ENCODE measurements at regions not wholly inside any gene's neighbourhood (a gene's known extent, or its start where the extent isn't known, plus 50 kb on each side); places are given as distances from the start of the nearest gene placed in this dataset.

DNA sequence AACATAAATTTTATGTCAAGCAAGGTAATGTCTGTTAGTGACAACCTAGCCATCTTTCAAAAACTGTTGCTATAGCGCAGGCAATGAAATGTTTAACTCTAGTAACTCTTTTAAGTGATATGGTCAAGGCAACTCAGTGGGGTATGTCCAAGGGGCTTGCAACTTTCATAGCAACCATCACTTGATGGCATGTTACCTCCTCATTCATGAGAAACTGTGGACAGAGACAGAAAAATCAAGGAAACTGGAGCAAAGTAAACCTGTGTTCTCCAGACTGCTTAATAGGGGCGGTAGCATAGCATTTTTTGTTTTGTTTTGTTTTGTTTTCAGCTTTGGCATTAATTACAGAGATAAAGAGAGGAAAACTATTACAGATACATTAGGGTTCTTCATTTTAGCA is 1456.8 kb upstream of the AGA start:
- Mint-ChIP-seq H3K36me3 (ENCODE audit: low read depth) (no peaks in the 10 kb centered on the region), H3K27me3 (no peaks in the 10 kb centered on the region), H3K4me3 (no peak overlapping the region), H3K9me3 (no peaks in the 10 kb centered on the region), H3K4me1 (no peaks in the 10 kb centered on the region), H3K27ac (no peak overlapping the region)
- no peak for ATAC-seq (replicated peaks)

DNA sequence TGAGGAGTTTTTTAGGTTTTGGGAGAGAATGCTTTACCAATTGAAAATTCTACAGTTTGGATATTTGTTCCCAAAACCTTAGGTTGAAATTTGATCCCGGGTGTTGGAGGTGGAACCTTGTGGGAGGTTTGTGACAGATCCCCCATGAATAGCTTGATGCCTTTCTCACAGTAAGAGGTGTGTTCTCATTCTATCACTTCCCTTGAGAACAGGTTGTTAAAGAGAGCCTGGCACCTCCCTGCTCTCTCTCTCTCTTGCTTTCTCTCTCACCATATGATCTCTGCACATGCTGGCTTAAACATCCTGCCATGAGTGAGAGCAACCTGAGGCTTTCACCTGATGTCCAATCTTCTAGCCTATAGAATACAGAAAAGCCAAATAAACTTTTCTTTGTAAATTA is 1475.5 kb upstream of the AGA start:
- Mint-ChIP-seq H3K4me3 (no peak overlapping the region), H3K4me1 (no peaks in the 10 kb centered on the region), H3K27me3 (no peaks in the 10 kb centered on the region), H3K27ac (no peak overlapping the region), H3K9me3 (no peaks in the 10 kb centered on the region), H3K36me3 (ENCODE audit: low read depth) (no peaks in the 10 kb centered on the region)
- no peak for ATAC-seq (replicated peaks)

DNA sequence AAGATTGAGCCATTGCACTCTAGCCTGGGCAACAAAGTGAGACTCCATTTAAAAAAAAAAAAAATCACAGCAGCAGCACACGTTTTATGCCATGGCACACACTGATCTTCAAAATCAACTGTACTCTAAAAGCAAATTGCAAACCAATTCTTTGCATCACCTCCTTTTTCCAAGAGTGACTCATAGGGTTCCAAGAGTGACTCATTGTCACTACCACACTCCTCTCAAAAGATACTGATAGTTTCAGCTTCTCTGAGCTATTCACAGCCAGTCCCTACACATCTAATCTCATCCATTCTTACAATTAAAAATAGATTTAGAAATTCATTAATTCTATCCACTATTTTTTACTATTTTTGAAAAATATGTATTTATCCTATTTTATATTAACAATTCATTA is 1494.9 kb upstream of the AGA start:
- Mint-ChIP-seq H3K4me1 (no peaks in the 10 kb centered on the region), H3K4me3 (no peak overlapping the region), H3K27ac (no peak overlapping the region), H3K36me3 (ENCODE audit: low read depth) (no peaks in the 10 kb centered on the region), H3K9me3 (peaks cover 8% of the 10 kb centered on the region), H3K27me3 (no peaks in the 10 kb centered on the region)
- peak; percentile 40 for ATAC-seq (replicated peaks)

DNA sequence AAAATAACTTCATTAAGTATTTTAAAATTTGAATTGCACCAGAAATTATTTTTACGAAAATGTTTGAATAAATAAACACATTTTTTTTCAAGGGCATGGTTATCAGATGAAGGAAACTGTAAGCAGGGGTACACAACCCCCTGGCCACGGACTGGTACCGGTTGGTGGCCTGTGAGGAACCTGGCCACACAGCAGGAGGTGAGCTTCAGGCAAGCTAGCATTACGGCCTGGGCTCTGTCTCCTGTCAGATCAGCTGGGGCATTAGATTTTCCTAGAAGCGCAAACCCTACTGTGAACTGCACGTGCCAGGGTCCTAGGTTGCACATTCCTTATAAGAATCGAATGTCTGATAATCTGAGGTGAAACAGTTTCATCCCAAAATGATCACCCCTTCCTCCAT is 1499.7 kb upstream of the AGA start:
- Mint-ChIP-seq H3K27me3 (no peaks in the 10 kb centered on the region), H3K27ac (no peak overlapping the region), H3K4me1 (no peaks in the 10 kb centered on the region), H3K4me3 (no peak overlapping the region), H3K36me3 (ENCODE audit: low read depth) (no peaks in the 10 kb centered on the region), H3K9me3 (peaks cover 12% of the 10 kb centered on the region)
- no peak for ATAC-seq (replicated peaks)

DNA sequence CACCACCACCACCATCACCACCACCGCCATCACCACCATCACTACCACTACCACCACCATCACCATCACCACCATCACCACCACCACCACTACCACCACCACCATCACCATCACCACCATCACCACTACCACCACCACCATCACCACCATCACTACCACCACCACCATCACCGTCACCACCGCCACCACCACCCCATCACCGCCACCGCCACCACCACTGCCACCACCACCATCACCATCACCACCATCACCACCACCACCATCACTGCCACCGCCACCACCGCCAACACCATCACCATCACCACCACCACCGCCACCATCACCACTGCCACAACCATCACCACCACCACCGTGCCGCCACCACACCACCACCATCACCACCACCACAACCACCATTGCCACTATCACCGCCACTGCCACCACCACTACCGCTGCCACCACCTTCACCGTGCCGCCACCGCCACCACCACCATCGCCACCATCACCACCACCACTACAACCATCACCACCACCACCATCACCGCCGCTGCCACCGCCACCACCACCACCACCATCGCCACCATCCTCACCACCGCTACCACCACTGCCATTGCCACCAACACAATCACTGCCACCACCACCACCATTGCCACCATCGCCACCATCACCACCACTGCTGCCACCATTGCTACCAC is 1511.3 kb upstream of the AGA start:
- peaks cover 4% of the 10 kb centered on the region for H3K9me3 Mint-ChIP-seq
- H3K4me3 Mint-ChIP-seq, result no peak overlapping the region
- no peaks in the 10 kb centered on the region for H3K4me1 Mint-ChIP-seq
- no peak for ATAC-seq (replicated peaks)
- H3K27me3 Mint-ChIP-seq, result no peaks in the 10 kb centered on the region
- H3K36me3 Mint-ChIP-seq (ENCODE audit: low read depth), result no peaks in the 10 kb centered on the region
- no peak overlapping the region for H3K27ac Mint-ChIP-seq

DNA sequence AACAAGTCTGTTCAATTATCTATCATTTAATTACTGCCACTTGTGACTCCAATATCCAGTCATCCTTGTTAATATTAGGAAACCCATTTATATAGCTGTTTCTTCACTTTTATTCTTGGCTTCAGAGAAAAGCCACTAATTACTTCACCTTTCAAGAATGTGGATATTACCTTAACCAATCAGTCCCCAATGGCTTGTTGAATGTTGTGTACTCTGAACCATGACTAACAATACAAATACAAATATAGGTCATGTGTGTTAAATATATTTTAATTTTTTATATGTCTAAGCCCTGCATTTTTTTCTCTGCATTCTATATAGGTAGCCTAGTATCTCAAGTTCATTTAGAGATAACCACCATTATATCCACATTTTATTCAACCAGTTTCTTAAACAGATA is 1513.4 kb upstream of the AGA start:
- Mint-ChIP-seq H3K4me3 (no peak overlapping the region), H3K4me1 (no peaks in the 10 kb centered on the region)

DNA sequence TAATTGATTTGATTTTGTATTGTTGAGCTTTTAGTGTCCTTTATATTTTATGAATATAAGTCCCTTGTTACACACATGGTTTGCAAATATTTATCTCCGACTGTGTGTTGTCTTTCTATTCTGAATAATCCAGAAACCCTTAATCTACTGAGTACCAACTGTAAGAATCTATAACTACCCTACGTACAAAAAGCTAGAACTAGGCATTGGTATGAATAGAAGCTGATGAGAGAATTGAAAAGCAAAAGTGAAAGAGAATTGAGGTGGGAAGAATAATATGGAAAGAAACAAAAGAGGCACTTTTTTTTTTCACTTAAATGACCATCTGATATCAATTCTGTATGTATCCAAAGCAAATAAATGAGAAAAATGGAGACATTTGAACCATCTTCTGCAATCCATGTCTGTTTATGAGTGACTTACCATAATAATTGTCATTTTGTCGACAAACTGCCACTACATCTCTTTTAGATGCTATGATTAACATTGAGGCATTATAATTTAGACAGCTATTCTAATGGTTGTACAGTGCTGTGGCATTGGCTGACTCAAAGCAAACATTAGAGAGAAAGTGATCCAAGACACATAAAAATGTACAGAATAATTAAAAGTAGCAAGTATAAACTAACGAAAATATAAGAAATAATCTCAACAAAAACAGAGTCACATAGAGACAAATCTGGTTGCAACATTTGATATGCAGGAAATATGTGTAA is 1516.6 kb upstream of the AGA start:
- no peak for ATAC-seq (replicated peaks)
- Mint-ChIP-seq H3K36me3 (ENCODE audit: low read depth) (no peaks in the 10 kb centered on the region), H3K4me1 (no peaks in the 10 kb centered on the region), H3K9me3 (peaks cover 12% of the 10 kb centered on the region), H3K27ac (no peak overlapping the region), H3K4me3 (no peak overlapping the region), H3K27me3 (no peaks in the 10 kb centered on the region)

More for the DNA sequence above, 1513.4 kb upstream of the AGA start:
- Mint-ChIP-seq H3K27ac (no peak overlapping the region), H3K27me3 (no peaks in the 10 kb centered on the region), H3K36me3 (ENCODE audit: low read depth) (no peaks in the 10 kb centered on the region), H3K9me3 (peaks cover 4% of the 10 kb centered on the region)
- no peak for ATAC-seq (replicated peaks)

DNA sequence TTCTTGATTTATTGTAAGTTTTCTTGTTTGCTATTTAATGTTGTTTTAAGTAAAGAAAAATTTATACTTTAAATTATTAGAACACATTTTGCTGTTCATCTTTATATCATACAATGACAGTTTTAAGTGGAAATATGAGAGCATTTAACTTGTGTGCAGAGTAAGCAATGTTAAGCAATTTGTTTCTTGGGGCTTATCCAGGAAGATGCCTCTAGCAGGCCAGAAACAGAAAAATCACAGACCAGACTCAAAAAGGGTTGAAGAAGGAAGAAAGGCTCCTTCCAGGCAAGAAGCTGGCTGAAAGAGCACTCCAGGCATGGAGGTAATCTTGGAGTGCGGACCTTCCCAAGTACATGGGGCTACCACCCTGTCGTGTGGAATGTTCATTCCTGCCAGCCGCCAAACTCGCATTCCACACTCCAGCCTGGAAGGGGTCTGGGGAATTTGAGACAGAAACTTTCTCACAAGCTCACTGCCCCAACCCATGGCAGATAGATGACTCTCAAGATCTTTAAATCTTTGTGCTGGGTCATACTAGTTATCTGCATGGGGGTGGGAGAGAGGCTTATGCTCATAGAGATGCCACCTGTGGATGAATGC is 1521.3 kb upstream of the AGA start:
- Mint-ChIP-seq H3K36me3 (ENCODE audit: low read depth) (no peaks in the 10 kb centered on the region), H3K9me3 (peaks cover 20% of the 10 kb centered on the region), H3K4me3 (no peak overlapping the region), H3K27me3 (no peaks in the 10 kb centered on the region), H3K4me1 (no peaks in the 10 kb centered on the region), H3K27ac (no peak overlapping the region)
- no peak for ATAC-seq (replicated peaks)

GRCh38 chr4:178966644-178967043 is 1524.4 kb upstream of the AGA start:
- H3K9me3 Mint-ChIP-seq, result peaks cover 22% of the 10 kb centered on the region
- H3K27me3 Mint-ChIP-seq, result no peaks in the 10 kb centered on the region
- no peak overlapping the region for H3K4me3 Mint-ChIP-seq
- no peak overlapping the region for H3K27ac Mint-ChIP-seq
- H3K4me1 Mint-ChIP-seq, result no peaks in the 10 kb centered on the region
- no peak for ATAC-seq (replicated peaks)
- no peaks in the 10 kb centered on the region for H3K36me3 Mint-ChIP-seq (ENCODE audit: low read depth)

- no peaks in the 10 kb centered on the region for H3K4me1 Mint-ChIP-seq
- no peaks in the 10 kb centered on the region for H3K27me3 Mint-ChIP-seq
- H3K36me3 Mint-ChIP-seq (ENCODE audit: low read depth), result no peaks in the 10 kb centered on the region
- no peak overlapping the region for H3K4me3 Mint-ChIP-seq
- H3K9me3 Mint-ChIP-seq, result peaks cover 16% of the 10 kb centered on the region
- ATAC-seq (replicated peaks), result no peak
- no peak overlapping the region for H3K27ac Mint-ChIP-seq
Observed at GRCh38 chr4:178970433-178971140, 1528.3 kb upstream of the AGA start.

- H3K36me3 Mint-ChIP-seq (ENCODE audit: low read depth), result no peaks in the 10 kb centered on the region
- no peak for ATAC-seq (replicated peaks)
- no peaks in the 10 kb centered on the region for H3K27me3 Mint-ChIP-seq
- no peak overlapping the region for H3K27ac Mint-ChIP-seq
- peaks cover 3% of the 10 kb centered on the region for H3K9me3 Mint-ChIP-seq
- H3K4me1 Mint-ChIP-seq, result no peaks in the 10 kb centered on the region
- H3K4me3 Mint-ChIP-seq, result no peak overlapping the region
Observed at GRCh38 chr4:178976861-178977260, 1534.6 kb upstream of the AGA start.

- H3K36me3 Mint-ChIP-seq (ENCODE audit: low read depth), result no peaks in the 10 kb centered on the region
- H3K27me3 Mint-ChIP-seq, result no peaks in the 10 kb centered on the region
- no peak for ATAC-seq (replicated peaks)
- no peak overlapping the region for H3K27ac Mint-ChIP-seq
- H3K4me3 Mint-ChIP-seq, result no peak overlapping the region
- no peaks in the 10 kb centered on the region for H3K4me1 Mint-ChIP-seq
- H3K9me3 Mint-ChIP-seq, result peaks cover 5% of the 10 kb centered on the region
Observed at GRCh38 chr4:178993306-178993705, 1551.1 kb upstream of the AGA start.

DNA sequence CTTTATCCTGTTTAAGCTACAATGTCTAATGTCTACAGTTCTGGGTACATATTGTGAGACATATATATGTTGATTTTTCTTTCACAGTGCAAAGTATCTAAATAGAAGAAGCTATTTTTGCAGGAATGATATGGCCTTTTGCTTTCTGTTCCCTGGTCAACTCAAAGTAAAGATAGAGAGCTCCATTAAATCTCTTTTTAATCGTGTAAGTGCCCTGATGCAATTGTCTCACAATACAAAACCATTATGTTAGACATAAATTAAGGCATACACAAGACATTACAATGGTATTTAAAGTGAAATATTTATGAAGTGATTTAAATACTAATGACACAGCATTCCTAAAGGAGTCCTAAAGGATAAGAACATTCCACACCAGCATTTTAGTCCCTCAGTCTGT is 1559.7 kb upstream of the AGA start:
- Mint-ChIP-seq H3K36me3 (ENCODE audit: low read depth) (no peaks in the 10 kb centered on the region), H3K4me1 (no peaks in the 10 kb centered on the region), H3K27ac (no peak overlapping the region), H3K4me3 (no peak overlapping the region), H3K9me3 (peaks cover 3% of the 10 kb centered on the region), H3K27me3 (no peaks in the 10 kb centered on the region)
- no peak for ATAC-seq (replicated peaks)

- H3K9me3 Mint-ChIP-seq, result peaks cover 11% of the 10 kb centered on the region
- no peaks in the 10 kb centered on the region for H3K36me3 Mint-ChIP-seq (ENCODE audit: low read depth)
- H3K4me1 Mint-ChIP-seq, result no peaks in the 10 kb centered on the region
- ATAC-seq (replicated peaks), result no peak
- no peak overlapping the region for H3K27ac Mint-ChIP-seq
- no peaks in the 10 kb centered on the region for H3K27me3 Mint-ChIP-seq
- H3K4me3 Mint-ChIP-seq, result no peak overlapping the region
Observed at GRCh38 chr4:179007755-179008154, 1565.5 kb upstream of the AGA start.

DNA sequence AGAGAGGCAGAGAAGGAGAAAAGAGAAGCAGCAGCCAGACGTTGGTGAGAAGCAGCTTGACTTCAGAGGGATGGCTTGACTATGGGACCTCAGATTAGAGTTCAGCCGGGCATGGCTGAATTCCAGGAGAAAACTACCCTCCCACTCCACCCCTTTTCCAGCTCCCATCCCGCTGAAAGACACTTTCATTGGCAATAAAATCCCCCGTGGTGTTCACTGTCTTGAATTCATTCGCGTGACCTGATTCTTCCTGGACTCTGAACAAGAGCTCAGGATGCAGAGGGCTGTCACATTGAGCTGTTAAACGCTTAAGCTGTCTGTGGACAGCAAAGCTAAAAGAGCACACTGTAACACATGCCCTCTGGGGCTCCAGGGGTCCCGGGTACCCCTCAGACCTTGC is 1575.3 kb upstream of the AGA start:
- Mint-ChIP-seq H3K27ac (no peak overlapping the region), H3K9me3 (peaks cover 23% of the 10 kb centered on the region), H3K4me1 (no peaks in the 10 kb centered on the region), H3K36me3 (ENCODE audit: low read depth) (no peaks in the 10 kb centered on the region), H3K27me3 (no peaks in the 10 kb centered on the region), H3K4me3 (no peak overlapping the region)
- no peak for ATAC-seq (replicated peaks)
